ENCODE measurements at regions not wholly inside any gene's neighbourhood (a gene's known extent, or its start where the extent isn't known, plus 50 kb on each side); places are given as distances from the start of the nearest gene placed in this dataset.

- no peaks in the 10 kb centered on the region for H3K27me3 ChIP-seq (ENCODE audit: control insufficient read depth in 2 of 2, insufficient read depth in 2 of 2, low read length in 2 of 2)
- DNase-seq, result no peak
- Mint-ChIP-seq H3K4me3 (no peak overlapping the region), H3K36me3 (no peaks in the 10 kb centered on the region), H3K27me3 (ENCODE audit: low read depth in 3 of 3) (no peaks in the 10 kb centered on the region), H3K4me1 (no peaks in the 10 kb centered on the region), H3K9me3 (peaks cover 3 to 15% (median 6%) of the 10 kb centered on the region in 7 donors), H3K27ac (no peak overlapping the region)
- intact Hi-C loops (cut with micrococcal nuclease), result no loop called here
- H3K9ac ChIP-seq (ENCODE audit: insufficient read depth, low read length, poor library complexity, severe bottlenecking), result no peak overlapping the region
- H3K9me3 ChIP-seq (replicated peaks in 1 of 2; ENCODE audit: control insufficient read depth in 1 of 2, insufficient read depth in 1 of 2, low read length in 2 of 2), result peaks cover under 1 to 4% of the 10 kb centered on the region in 2 donors
- no peak overlapping the region for H2AFZ ChIP-seq (ENCODE audit: insufficient read depth, low read depth, low read length, poor library complexity, severe bottlenecking)
- H3K4me2 ChIP-seq (replicated peaks; ENCODE audit: extremely low read depth, low read length, poor library complexity, severe bottlenecking), result no peak overlapping the region
- no peaks in the 10 kb centered on the region for H3K79me2 ChIP-seq (ENCODE audit: insufficient read depth, low read length)
- TF ChIP-seq CTCF (IDR thresholded peaks at IDR 0.05), result no peak
- H4K20me1 ChIP-seq (ENCODE audit: insufficient read depth, low read length), result no peaks in the 10 kb centered on the region
- no peaks in the 10 kb centered on the region for H3K4me1 ChIP-seq (ENCODE audit: control insufficient read depth in 1 of 2, insufficient read depth in 2 of 2, low read length in 2 of 2)
- H3K4me3 ChIP-seq (replicated peaks in 1 of 3; ENCODE audit: low read depth in 2 of 3, low read length in 3 of 3), result no peak overlapping the region
- no peaks in the 10 kb centered on the region for H3K36me3 ChIP-seq (replicated peaks in 1 of 2; ENCODE audit: control insufficient read depth in 1 of 2, insufficient read depth in 2 of 2, low read length in 2 of 2)
- H3K27ac ChIP-seq (ENCODE audit: low read depth in 1 of 2, low read length in 2 of 2), result no peak overlapping the region
- WGBS (ENCODE audit: insufficient coverage), result 100% methylated on average over 1 of the region's 1 CpG
Measured at GRCh38 chr3:25150199-25150598, 277.9 kb upstream of the RARB start.

DNA sequence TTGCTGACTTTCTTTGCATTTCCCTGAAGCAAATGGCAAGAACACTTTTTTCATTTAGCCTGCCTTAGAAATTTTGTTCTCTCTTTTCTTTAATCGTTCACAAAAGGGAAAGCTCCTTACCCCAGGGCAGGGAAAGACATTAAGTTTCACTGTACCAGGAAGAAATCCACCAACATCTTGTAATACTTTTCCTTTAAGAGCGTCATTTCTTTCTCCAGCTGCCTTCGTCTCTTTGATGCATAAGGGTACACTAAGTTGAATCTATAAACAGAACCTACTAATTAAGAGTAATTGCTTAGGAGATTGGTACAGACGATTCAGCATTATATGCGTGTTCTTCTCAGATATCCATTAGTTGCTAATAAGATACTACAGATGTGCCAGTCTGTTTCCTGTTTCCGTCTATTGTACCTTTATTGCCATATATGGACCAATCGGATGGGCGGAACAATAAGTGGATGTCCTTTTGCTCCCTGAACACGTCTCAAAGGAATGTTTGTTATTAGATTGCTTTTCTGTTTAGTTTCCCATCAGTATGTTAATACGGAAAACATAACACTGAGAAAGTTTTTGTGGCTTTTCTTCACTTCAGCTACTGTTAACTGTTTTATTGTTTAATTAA lies 276.7 kb upstream of the RARB start:
- DNase-seq, result no peak
- whole genome bisulfite sequencing (ENCODE audit: insufficient coverage), result no CpG with 5 or more reads among the region's 10 CpGs
- Histone ChIP-seq H3K4me1 (ENCODE audit: control insufficient read depth in 1 of 2, insufficient read depth in 2 of 2, low read length in 2 of 2) (no peaks in the 10 kb centered on the region), H4K20me1 (ENCODE audit: insufficient read depth, low read length) (no peaks in the 10 kb centered on the region), H3K36me3 (replicated peaks in 1 of 2; ENCODE audit: control insufficient read depth in 1 of 2, insufficient read depth in 2 of 2, low read length in 2 of 2) (no peaks in the 10 kb centered on the region), H3K9me3 (replicated peaks in 1 of 2; ENCODE audit: control insufficient read depth in 1 of 2, insufficient read depth in 1 of 2, low read length in 2 of 2) (no peaks in the 10 kb centered on the region), H3K4me2 (replicated peaks; ENCODE audit: extremely low read depth, low read length, poor library complexity, severe bottlenecking) (no peak overlapping the region), H2AFZ (ENCODE audit: insufficient read depth, low read depth, low read length, poor library complexity, severe bottlenecking) (no peak overlapping the region), H3K79me2 (ENCODE audit: insufficient read depth, low read length) (no peaks in the 10 kb centered on the region), H3K27me3 (ENCODE audit: control insufficient read depth in 2 of 2, insufficient read depth in 2 of 2, low read length in 2 of 2) (no peaks in the 10 kb centered on the region), H3K4me3 (replicated peaks in 1 of 3; ENCODE audit: low read depth in 2 of 3, low read length in 3 of 3) (no peak overlapping the region), H3K9ac (ENCODE audit: insufficient read depth, low read length, poor library complexity, severe bottlenecking) (no peak overlapping the region), H3K27ac (ENCODE audit: low read depth in 1 of 2, low read length in 2 of 2) (no peak overlapping the region)
- Mint-ChIP-seq H3K4me3 (no peak overlapping the region), H3K27me3 (ENCODE audit: low read depth in 3 of 3) (no peaks in the 10 kb centered on the region), H3K27ac (no peak overlapping the region), H3K9me3 (peaks cover 0 to 13% (median 4%) of the 10 kb centered on the region in 7 donors), H3K4me1 (no peaks in the 10 kb centered on the region), H3K36me3 (no peaks in the 10 kb centered on the region)
- no peak for TF ChIP-seq CTCF (IDR thresholded peaks at IDR 0.05)
- intact Hi-C loops (cut with micrococcal nuclease), result no loop called here

Data from CD14-positive monocyte (primary cell).